Right ventricle myocardium superior (tissue), 1 donor: ENCODE measurements at regions not wholly inside any gene's neighbourhood (a gene's known extent, or its start where the extent isn't known, plus 50 kb on each side); places are given as distances from the start of the nearest gene placed in this dataset.
A peak's percentile ranks its signal among the peaks of the same experiment; 100 is the strongest.

Experiments
- ATAC-seq: fragments of 200-7000 bp; cut with Tn5 transposase; one replicate; pipeline ENCODE4 v1.9.1; 2020; ENCODE audit warnings: mild to moderate bottlenecking; ENCODE audit not compliant: poor library complexity
- DNase-seq: peaks from one replicate; pipeline ENCODE4 v3.0.0-alpha.2; 2020
- intact Hi-C: fragments of 100-400 bp; cut with DNase I; formaldehyde crosslinking; loops from one replicate; pipeline ENCODE4 v1.11.2; 2022
- donor health status: DM: no; HTN: yes; CAD: no; lungs with severe emphysema.

DNA sequence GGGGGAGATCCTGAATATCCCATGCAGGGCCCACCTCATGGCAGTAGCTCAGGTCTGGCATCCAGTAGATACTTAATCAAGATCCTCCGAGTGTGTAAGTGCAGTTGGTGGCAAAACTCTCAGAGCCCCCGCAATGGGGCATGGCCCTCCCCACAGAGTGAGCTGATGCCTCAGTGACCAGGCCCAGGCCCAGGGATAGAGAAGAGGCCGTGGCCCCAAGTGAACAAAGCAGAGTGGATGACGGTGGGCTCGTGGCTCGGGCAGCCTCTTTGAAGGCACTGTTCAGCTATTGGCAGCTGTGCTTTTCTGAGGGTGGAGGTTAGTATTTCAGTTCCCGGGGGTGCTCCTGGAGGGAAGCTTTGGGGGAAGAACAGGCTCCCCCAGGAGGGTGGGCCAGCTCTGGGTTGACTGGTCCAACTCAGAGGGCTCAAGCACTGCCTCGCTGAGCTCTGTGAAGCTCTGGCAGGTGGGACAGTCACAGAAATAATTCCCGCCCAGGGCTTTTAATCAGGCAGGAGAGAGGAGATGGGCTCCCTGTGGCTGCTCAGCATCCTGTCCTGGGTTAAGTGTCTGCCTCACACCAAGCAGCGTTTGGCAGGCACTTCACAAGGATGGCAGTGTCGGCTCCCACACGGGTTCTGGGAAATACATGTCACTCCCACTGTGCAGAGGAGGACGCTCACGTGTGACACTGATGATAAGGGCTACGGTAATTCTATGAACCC, 583.6 kb downstream of the TCERG1L start:
- no peak for DNase-seq
- intact Hi-C loops: no loop called here
- no peak for ATAC-seq

DNA sequence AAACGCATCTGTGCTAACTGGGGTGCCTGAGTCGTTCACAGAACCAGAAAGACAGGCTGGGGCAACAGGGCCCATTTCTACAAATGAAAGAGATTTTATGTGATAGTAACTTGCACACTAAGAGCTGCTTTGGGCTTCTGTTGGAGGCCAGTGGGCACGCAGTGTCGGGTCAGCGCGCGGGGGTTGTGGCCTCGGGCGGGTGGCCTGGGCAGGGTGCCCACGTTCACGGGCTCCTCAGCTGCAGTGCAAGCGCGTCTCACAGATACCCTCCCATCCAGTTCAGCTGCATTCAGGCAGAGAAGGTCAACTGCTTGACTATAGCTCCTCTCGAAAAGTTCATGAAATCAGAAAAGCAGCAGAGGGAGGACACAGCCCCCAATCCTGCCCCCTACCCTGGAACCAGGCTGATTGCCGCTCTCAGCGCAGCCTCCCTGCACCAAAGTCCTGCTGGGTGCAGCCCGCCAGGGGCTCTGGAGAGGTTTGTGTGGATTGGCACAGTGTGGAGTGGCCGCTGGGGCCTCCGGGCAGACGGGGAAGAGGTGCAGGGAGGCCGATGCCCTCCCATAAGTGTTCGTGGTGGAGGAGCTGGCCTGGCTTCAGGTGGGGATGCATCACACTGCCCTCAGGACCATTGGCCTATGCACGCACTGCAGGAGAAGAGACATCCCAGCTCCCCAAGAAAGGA, 582.8 kb downstream of the TCERG1L start:
- no peak for DNase-seq
- ATAC-seq: no peak
- intact Hi-C loops: no loop called here

DNA sequence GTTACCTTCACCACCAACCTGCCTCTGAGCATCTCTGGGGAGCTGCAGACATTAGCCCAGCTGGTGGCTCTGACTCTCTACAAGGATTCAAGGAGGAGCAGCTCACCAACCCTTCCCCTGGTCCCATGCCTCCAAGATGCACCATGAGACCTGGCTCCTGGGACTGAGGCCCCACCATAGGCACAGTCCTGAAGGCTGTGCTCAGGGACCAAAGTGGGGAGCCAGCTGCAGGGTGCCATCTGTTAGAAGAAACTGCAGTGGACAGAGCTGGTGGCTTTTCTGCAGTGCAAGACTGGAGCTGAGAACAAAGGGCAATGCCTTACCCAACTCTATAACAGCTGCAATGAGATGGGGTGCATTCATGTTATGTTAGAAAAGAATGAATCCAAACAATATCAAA, 581.6 kb downstream of the TCERG1L start:
- intact Hi-C loops: no loop called here
- ATAC-seq (no peak), DNase-seq (no peak)

DNA sequence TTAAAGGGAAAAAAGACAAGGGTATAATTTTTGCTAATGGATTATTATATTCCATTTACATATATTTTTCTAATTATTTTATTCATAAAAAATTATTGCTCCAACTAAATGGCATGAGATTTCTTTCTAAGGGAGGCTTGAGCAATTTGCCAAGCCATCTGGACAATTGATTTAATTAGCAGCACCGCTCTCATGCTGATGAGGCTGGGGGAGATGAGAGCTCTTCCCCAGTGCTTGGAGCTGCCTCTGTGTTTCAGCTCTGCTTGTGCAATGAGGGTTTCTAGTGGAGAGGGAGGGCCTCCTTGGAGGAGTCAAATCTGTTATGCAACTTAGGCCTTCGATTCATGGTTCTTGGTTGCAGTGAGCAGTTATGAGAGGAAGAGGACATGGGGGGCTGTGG, 574.3 kb downstream of the TCERG1L start:
- intact Hi-C loops: no loop called here
- ATAC-seq (no peak), DNase-seq (no peak)

DNA sequence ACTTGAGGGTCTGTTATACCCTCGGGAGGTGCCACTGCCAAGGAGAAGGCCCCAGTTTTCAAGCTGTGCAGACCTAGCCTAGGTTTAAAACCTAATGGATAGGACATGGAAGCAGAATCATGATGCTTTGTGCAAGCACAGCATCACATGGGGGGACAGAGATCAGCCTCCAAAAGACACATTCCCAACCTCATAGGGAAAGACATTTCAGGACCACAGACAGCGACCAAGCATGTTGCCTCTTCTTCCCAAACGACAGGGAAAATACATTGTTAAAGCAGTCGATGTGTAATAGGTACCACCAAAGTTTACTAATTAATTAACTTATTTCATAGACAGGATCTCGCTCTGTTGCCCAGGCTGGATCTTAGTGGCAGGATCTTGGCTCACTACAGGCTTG, 573.9 kb downstream of the TCERG1L start:
- DNase-seq (no peak), ATAC-seq (no peak)
- intact Hi-C loops: no loop called here

DNA sequence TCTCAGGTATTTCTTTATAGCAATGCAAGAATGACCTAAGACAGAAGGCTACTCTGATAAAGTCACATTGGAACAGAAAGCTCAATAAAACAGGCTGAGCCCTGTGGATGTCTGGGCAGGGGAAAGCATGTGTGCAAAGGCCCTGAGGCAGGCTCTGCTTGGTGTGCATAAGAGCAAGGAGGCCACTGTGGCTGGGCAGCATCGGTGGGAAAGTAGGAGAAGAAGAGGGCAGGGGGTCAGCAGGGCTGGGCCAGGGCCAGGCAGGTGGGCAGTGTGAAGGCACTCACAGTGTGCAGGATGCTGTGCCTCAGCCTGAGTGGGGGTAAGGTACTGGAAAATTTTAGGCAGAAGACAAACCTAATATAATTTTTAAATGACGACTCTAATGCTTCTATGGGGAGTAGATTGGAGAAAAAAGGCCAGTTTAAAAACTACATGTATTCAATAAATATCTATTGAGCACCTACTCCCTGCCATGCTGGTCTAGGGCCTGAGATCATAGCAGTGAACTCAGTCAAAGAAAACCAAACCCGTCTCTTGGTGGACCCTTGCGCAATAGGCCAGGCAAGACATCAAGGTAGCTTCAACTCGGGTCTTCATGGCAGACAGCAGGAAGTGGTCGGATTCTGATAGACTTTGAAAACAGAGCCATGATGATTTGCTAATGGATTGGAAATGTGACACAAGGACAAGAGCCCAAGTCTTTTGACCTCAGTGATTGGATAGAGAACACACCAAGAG, 572.3 kb downstream of the TCERG1L start:
- intact Hi-C loops: no loop called here
- DNase-seq: no peak
- no peak for ATAC-seq

DNA sequence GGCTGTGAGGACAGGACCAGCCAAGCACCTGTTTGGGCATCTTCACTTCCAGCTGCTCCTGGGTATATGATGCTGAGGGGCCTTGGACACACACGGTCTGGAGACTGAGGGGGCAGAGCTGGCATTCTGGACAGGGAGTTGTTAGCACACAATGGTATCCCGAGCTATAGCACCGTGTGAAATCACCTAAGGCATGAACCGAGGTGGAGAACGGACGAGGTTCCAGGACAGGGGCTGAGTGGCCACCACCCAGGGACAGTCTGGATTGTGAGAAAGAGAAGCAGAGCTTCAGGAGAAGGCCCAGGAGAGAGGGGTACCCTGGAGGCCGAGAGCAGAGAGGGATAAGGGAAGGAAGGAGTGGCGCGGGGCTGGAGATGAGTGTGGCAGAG, 571.8 kb downstream of the TCERG1L start:
- DNase-seq (no peak), ATAC-seq (no peak)
- intact Hi-C loops: no loop called here

DNA sequence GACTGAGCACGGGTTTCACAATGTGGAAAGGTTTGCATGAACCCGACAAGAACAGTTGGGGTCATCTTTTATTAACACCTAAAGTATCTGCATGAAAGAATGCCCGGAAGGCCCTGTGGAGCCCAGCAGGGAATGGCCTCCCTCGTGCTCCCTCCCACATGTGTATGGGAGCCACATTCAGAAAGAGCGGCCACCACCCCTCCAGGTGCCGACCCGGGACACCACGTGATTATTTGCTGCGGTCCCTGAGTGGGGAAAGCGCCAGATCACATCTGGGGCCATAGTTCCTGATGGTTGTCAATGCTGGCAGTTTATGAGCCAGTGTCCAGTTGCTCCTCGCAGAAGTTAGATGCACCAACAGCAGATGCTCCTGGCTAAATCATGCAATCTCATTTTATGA, 571.4 kb downstream of the TCERG1L start:
- DNase-seq (no peak), ATAC-seq (no peak)
- intact Hi-C loops: no loop called here

DNA sequence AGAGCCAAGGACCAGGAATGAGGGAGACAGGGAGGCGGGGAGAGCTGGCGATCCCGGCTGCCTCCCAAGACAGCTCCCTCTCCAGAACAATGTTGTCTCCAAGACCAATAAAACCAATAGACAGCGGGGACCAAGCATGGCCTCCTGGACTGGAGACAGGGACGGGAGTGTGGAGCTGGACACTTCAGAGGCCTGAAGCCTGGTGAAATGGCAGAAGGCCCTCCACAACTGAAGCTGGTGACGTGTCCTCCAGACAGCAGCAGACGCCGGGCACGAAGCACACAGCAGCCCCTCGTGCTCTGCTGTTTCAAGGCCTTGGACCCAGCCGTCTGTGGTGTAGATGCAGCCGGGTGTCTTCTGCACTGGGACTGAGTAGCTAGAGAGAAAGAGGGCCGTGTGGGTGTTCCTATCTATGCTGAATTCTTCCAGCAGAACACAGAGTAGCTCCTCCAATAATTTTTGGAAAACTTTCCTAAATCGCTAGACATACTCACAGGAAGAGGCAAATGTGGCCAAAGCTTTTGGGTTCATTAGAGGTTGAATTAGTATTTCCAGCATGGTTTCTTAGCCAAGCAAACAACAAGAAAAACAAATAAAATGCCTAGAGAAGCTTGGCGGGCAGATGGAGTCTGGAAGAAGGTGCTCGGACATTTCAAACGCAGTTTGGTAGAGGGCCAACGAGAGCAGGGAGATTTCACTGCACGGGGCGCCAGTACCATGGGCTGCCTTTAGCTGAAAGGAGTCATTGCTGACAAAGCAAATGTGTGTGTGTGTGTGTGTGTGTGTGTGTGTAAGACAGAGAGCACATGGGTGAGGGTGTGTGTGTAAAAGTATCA, 570.4 kb downstream of the TCERG1L start:
- no peak for DNase-seq
- intact Hi-C loops: no loop called here
- peak; percentile 57 for ATAC-seq

DNA sequence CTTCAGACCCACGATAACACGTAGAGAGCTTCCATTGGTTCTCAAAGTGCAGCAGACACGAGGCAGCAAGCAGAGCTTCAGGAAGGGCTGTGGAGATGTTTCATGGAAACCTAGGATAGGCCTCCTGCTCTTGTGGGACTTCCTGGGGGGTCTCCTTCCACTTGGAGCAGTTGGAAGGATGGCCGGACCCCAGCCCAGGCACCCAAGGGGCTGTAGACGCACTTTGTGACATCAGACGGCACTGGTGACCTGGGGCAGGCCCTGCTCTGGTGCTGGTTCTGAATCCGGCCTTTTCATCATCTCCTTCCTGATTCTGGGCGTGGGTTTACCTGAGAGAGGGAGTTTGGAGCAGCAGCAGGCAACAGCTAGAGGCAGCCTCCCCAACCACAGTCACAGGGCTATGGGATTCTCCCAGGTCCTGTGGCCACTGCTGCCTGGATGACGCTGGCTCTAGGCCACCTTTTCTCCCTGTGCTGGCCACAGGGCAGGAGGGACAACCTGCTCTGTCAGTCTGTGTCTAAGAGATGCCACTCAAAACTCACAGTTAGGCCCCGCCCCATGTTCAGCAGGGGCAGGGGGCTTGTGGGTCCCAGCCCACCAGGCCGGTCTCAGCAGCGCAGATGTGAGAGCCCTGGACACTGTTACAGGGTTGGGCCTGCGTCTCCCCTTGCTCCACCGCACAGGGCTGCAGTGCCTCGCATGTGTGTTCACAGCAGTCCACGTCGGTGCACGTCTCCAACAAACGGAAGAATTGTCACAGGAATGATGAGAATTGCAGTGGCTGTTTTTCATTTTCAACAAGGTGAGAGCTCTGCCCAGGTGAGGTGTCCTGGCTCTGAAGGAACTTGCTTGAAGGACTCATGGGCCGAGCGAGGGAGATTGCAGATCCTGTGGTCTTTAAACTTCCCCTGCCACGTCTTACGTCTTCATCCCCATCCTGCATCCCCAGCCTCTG, 569.3 kb downstream of the TCERG1L start:
- no peak for DNase-seq
- no peak for ATAC-seq
- intact Hi-C loops: no loop called here

DNA sequence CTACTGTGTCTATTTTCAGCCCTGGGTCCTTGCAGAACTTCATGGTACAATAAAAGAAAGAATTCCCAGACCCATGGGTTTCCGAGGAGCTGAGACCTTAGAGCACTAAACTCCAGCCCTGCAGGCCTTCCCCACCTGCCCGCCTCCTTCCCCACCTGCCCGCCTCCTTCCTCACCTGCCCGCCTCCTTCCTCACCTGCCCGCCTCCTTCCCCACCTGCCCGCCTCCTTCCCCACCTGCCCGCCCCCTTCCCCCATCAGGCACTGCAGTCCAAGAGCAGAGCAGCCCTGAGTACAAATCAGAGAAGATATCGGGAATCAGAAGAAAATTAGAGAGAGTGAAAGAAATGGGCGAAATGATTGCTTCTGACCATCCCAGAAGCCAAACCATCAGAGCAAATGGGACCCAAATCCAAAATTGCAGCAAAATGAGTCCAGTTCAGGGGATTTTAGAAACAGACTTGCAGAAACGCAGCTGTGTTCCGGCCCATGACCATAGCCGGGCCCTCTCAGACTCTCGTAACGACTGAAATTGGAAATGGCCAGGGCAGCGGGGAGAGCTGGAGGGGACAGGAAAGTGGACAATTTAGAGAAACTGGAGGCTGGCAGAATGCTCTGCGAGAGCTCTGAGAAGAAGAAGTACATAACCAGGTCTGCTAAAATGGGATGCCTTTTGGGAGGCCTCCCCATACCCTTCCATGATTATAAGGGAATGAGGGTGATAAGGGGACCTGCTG, 568.4 kb downstream of the TCERG1L start:
- no peak for DNase-seq
- intact Hi-C loops: no loop called here
- ATAC-seq: no peak

DNA sequence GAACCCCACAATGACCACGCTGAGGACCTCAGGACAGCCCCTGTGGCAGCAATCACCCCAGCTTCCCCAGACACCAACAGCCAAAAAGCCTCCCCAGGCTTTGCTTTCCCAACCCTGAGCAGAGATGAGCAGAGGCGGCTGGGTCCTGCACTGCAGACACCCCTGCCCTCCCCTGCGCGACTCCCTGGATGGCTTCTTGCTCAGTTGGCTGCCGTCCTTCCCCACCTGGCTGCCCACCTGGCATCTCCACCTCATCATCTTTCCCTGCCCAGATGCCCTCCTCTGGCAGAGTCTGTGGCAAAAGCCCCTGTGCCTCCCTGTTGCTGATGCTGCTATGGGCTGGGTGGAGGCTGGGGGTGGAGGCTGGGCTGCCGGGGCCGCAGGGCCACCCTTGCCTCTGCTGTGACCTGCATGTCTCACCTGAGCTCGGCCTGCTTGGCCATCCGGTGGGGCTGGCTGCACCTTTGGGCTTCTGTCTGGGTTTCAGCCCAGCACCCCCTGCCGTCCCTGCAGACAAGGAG, 567.7 kb downstream of the TCERG1L start:
- ATAC-seq (no peak), DNase-seq (no peak)
- intact Hi-C loops: no loop called here

DNA sequence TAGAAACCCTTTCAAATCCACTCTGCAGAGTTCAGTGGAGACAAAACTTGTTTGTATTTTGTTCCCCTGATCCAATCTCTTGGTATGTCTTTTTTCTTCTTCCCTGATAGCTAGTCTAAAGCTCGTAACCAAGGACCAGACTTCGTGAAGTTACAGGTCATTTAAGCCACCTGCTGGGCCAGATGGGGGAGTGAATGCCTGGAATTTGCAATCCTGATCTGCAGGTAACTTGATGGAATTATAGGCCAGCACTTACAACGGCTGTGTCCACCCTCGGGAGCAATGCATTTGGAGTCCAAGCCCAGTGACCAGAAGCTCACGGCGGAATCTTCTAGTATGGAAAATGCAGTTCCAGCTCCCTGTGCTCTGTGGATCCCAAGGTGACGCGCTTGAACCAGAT, 566.9 kb downstream of the TCERG1L start:
- intact Hi-C loops: no loop called here
- DNase-seq: no peak

DNA sequence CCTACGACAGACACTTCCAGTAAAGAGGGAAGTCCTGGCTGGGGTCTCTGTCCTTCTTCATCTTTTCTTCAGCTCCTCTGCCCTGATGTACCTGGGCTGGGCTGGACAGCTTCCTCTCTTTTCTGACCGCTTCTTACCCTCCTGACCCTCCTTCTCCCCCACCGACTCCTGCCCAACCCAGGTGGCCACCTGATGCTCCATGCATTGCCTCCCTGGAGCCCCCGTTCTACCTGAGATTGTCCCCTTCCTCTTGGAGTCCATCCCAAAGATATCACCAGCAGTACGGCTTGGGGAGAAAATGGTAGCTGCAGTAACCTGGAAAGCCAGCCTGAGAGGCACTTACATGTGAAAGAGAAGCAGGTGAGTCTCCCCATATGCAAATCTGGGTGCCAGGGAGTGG, 566.3 kb downstream of the TCERG1L start:
- ATAC-seq (no peak), DNase-seq (no peak)
- intact Hi-C loops: no loop called here

More for the DNA sequence above, 566.9 kb downstream of the TCERG1L start:
- ATAC-seq: no peak

DNA sequence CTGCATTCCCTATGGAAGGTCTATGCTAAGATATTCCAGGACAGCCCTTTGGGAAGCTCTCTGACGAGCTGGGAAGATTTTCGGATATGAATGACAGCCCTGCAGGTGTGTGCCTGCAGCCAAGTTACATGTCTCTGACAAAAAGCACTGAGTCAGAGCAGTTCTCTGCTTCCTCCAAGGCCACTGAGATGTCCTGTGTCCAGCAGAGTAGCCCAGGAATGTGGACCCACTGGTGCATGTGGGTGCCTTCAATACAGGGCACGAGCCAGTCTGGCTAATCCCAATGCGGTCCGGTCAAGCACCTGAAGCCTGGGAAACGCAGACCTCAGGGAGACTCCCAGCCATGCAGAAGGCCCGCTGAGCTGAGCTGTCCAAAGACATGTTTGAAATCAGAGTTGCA, 565.7 kb downstream of the TCERG1L start:
- DNase-seq: no peak
- intact Hi-C loops: no loop called here
- ATAC-seq: no peak

DNA sequence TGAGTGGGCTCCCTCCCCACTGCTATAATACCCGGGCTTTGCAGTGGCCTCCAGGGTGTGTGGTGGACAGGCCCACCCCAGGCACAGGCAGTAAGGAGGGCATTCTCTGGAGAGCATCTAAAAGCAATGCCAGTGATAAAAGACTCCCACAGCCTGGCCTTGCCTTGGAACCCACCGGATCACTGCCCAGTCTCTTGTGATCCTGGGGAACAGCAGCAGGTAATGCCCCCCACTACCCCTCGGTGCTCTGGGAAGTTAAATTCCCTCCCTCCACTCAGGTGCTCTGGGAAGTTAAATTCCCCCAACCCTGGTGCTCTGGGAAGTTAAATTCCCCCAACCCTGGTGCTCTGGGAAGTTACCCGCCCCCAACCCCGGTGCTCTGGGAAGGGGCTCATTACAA, 565.2 kb downstream of the TCERG1L start:
- intact Hi-C loops: no loop called here
- no peak for DNase-seq
- no peak for ATAC-seq

DNA sequence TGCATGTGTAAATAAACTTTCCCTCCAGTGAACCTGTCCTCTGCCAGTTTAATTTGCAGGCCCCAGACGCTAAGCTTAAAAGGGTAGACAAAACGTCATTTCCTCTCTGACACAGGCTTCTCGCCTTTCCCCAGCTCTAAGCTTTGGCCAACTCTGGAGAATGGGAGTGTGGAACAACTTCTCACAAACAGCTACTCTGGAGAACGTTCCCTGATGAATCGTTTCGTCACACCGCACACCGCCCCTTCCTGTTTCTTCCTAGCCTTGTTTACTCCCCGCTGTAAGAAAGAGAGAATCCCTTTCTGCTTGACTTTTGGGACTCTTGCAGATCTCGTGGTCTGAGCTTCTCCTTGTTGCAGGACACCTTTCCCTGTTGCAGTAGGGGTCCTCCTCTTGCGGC, 564.2 kb downstream of the TCERG1L start:
- intact Hi-C loops: no loop called here
- ATAC-seq (no peak), DNase-seq (no peak)
